ENCODE measurements at regions not wholly inside any gene's neighbourhood (a gene's known extent, or its start where the extent isn't known, plus 50 kb on each side); places are given as distances from the start of the nearest gene placed in this dataset.

- intact Hi-C loops (cut with DNase I; ENCODE audit: low total_unique reads) (no loop called here), in situ Hi-C loops (cut with MboI; ENCODE audit: low sequenced_read_pairs in 4 of 4) (no loop called here)
- Histone ChIP-seq H3K4me1 (no peaks in the 10 kb centered on the region), H3K27ac (no peak overlapping the region), H3K4me3 (no peak overlapping the region), H3K27me3 (peaks cover 0 to 15% (median 3%) of the 10 kb centered on the region in 3 donors), H3K9me3 (no peaks in the 10 kb centered on the region), H3K36me3 (no peaks in the 10 kb centered on the region)
- TF ChIP-seq POLR2A (IDR thresholded peaks at IDR 0.05) (no peak), CTCF (IDR thresholded peaks at IDR 0.05 in 4 of 5, conservative IDR thresholded peaks at IDR 0.05 in 1 of 5) (no peak)
- ATAC-seq = no peak
- DNase-seq = no peak
Observed at GRCh38 chr5:77882670-77883257, 106.6 kb upstream of the TBCA start.

- no peaks in the 10 kb centered on the region for H3K9me3 ChIP-seq
- H3K36me3 ChIP-seq = no peaks in the 10 kb centered on the region
- TF ChIP-seq CTCF (IDR thresholded peaks at IDR 0.05 in 4 of 5, conservative IDR thresholded peaks at IDR 0.05 in 1 of 5) (no peak), POLR2A (IDR thresholded peaks at IDR 0.05) (no peak)
- ATAC-seq (no peak), DNase-seq (no peak)
- H3K4me3 ChIP-seq = no peak overlapping the region
- H3K27ac ChIP-seq = no peak overlapping the region
- intact Hi-C loops (cut with DNase I; ENCODE audit: low total_unique reads) = no loop called here
- H3K27me3 ChIP-seq = peaks cover 0 to 9% (median under 1%) of the 10 kb centered on the region in 3 donors
- in situ Hi-C loops (cut with MboI; ENCODE audit: low sequenced_read_pairs in 4 of 4) = no loop called here
- H3K4me1 ChIP-seq = no peaks in the 10 kb centered on the region
Observed at GRCh38 chr5:77881528-77881927, 105.4 kb upstream of the TBCA start.

GRCh38 chr5:77877516-77878355 is 101.6 kb upstream of the TBCA start:
- in situ Hi-C loops (cut with MboI; ENCODE audit: low sequenced_read_pairs in 4 of 4) = no loop called here
- H3K27ac ChIP-seq = no peak overlapping the region
- ATAC-seq = no peak
- H3K9me3 ChIP-seq = no peaks in the 10 kb centered on the region
- TF ChIP-seq CTCF (IDR thresholded peaks at IDR 0.05 in 4 of 5, conservative IDR thresholded peaks at IDR 0.05 in 1 of 5) (no peak), POLR2A (IDR thresholded peaks at IDR 0.05) (no peak)
- intact Hi-C loops (cut with DNase I; ENCODE audit: low total_unique reads) = no loop called here
- H3K27me3 ChIP-seq = no peaks in the 10 kb centered on the region
- no peaks in the 10 kb centered on the region for H3K4me1 ChIP-seq
- no peak for DNase-seq
- H3K36me3 ChIP-seq = no peaks in the 10 kb centered on the region
- peak overlapping the region in 1 of 4 donors; percentile 27 for H3K4me3 ChIP-seq

GRCh38 chr5:77876862-77877502 is 100.8 kb upstream of the TBCA start:
- Histone ChIP-seq H3K9me3 (no peaks in the 10 kb centered on the region), H3K27me3 (no peaks in the 10 kb centered on the region), H3K27ac (no peak overlapping the region), H3K4me3 (peak overlapping the region in 1 of 4 donors; percentile 27), H3K36me3 (no peaks in the 10 kb centered on the region), H3K4me1 (no peaks in the 10 kb centered on the region)
- no peak for ATAC-seq
- intact Hi-C loops (cut with DNase I; ENCODE audit: low total_unique reads) = no loop called here
- in situ Hi-C loops (cut with MboI; ENCODE audit: low sequenced_read_pairs in 4 of 4) = no loop called here
- DNase-seq = no peak
- TF ChIP-seq CTCF (IDR thresholded peaks at IDR 0.05 in 4 of 5, conservative IDR thresholded peaks at IDR 0.05 in 1 of 5) (no peak), POLR2A (IDR thresholded peaks at IDR 0.05) (no peak)
